Glutamatergic neuron (in vitro differentiated cells): ENCODE measurements at regions not wholly inside any gene's neighbourhood (a gene's known extent, or its start where the extent isn't known, plus 50 kb on each side); places are given as distances from the start of the nearest gene placed in this dataset.

ENCODE experiments used
- DNase-seq: peaks from one replicate; pipeline ENCODE4 v3.0.0; 2022
- H3K27ac Mint-ChIP-seq: one replicate; pipeline ENCODE4 v1.8.0; 2020; ENCODE audit warnings: mild to moderate bottlenecking, mixed read lengths, inconsistent platforms; ENCODE audit not compliant: unreplicated experiment
- H3K27me3 Mint-ChIP-seq: one replicate; pipeline ENCODE4 v1.8.0; 2020; ENCODE audit warnings: mild to moderate bottlenecking, moderate library complexity, mixed read lengths, inconsistent platforms; ENCODE audit not compliant: unreplicated experiment
- H3K36me3 Mint-ChIP-seq: one replicate; pipeline ENCODE4 v1.8.0; 2020; ENCODE audit warnings: mild to moderate bottlenecking, mixed read lengths, inconsistent platforms; ENCODE audit not compliant: unreplicated experiment
- H3K4me1 Mint-ChIP-seq: one replicate; pipeline ENCODE4 v1.8.0; 2020; ENCODE audit warnings: mild to moderate bottlenecking, low read depth, mixed read lengths, inconsistent platforms; ENCODE audit not compliant: unreplicated experiment
- H3K4me3 Mint-ChIP-seq: one replicate; pipeline ENCODE4 v1.8.0; 2020; ENCODE audit warnings: mild to moderate bottlenecking, mixed read lengths, inconsistent platforms; ENCODE audit not compliant: unreplicated experiment
- H3K9me3 Mint-ChIP-seq: one replicate; pipeline ENCODE4 v1.8.0; 2020; ENCODE audit warnings: mild to moderate bottlenecking, moderate library complexity, mixed read lengths, inconsistent platforms; ENCODE audit not compliant: unreplicated experiment
- TF ChIP-seq, protein P1 (sequence below): fragments of 200-600 bp; sonication (generic); IDR thresholded peaks from one replicate; pipeline ENCODE4 v1.5.0; 2021; ENCODE audit not compliant: partially characterized antibody, unreplicated experiment

DNA sequence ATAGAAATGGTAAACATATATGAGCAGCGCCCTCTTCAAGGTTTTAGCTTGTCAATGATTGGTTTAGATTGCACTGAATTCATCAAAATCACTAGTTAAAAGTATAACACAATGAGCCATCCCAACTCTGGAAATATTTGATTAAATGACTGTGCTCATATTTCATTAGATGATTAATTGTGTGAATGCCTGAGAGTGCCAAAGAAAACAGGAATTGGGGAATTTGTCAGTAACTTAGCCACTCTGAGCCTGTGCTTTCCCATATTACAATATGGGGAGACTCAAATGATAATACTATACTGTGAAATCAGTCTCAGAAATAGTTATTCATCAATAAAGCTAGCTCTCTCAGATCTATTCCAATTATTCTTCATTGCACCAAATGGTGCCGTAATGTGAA, 2087.6 kb upstream of the CELF4 start:
- H3K9me3 Mint-ChIP-seq, result no peaks in the 10 kb centered on the region

DNA sequence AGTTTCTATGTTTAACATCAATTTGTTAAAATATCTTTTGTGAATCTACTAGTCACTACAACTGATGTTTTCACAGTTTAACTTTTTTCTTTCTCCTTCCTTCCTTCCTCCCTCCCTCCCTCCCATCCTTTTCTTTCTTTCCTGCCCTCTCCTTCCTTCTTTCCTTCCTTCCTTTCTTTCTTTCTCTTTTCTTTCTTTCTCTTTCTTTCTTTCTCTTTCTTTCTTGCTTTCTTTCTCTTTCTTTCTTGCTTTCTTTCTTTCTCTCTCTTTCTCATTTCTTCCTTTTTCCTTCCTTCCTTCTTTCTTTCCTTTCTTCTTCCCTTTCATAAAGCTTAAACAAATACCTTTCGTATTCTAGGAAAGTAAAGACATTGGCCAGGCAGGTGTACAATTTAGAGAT, 2083.0 kb upstream of the CELF4 start:
- Mint-ChIP-seq H3K4me1 (no peaks in the 10 kb centered on the region), H3K9me3 (no peaks in the 10 kb centered on the region), H3K36me3 (no peaks in the 10 kb centered on the region), H3K4me3 (no peak overlapping the region), H3K27ac (no peak overlapping the region), H3K27me3 (no peaks in the 10 kb centered on the region)
- TF ChIP-seq, protein P1, sequence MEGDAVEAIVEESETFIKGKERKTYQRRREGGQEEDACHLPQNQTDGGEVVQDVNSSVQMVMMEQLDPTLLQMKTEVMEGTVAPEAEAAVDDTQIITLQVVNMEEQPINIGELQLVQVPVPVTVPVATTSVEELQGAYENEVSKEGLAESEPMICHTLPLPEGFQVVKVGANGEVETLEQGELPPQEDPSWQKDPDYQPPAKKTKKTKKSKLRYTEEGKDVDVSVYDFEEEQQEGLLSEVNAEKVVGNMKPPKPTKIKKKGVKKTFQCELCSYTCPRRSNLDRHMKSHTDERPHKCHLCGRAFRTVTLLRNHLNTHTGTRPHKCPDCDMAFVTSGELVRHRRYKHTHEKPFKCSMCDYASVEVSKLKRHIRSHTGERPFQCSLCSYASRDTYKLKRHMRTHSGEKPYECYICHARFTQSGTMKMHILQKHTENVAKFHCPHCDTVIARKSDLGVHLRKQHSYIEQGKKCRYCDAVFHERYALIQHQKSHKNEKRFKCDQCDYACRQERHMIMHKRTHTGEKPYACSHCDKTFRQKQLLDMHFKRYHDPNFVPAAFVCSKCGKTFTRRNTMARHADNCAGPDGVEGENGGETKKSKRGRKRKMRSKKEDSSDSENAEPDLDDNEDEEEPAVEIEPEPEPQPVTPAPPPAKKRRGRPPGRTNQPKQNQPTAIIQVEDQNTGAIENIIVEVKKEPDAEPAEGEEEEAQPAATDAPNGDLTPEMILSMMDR, result no peak
- DNase-seq, result no peak

More for the DNA sequence above, 2087.6 kb upstream of the CELF4 start:
- Mint-ChIP-seq H3K4me3 (no peak overlapping the region), H3K36me3 (no peaks in the 10 kb centered on the region), H3K27me3 (no peaks in the 10 kb centered on the region), H3K4me1 (no peaks in the 10 kb centered on the region), H3K27ac (no peak overlapping the region)
- TF ChIP-seq, protein P1, result no peak
- no peak for DNase-seq

DNA sequence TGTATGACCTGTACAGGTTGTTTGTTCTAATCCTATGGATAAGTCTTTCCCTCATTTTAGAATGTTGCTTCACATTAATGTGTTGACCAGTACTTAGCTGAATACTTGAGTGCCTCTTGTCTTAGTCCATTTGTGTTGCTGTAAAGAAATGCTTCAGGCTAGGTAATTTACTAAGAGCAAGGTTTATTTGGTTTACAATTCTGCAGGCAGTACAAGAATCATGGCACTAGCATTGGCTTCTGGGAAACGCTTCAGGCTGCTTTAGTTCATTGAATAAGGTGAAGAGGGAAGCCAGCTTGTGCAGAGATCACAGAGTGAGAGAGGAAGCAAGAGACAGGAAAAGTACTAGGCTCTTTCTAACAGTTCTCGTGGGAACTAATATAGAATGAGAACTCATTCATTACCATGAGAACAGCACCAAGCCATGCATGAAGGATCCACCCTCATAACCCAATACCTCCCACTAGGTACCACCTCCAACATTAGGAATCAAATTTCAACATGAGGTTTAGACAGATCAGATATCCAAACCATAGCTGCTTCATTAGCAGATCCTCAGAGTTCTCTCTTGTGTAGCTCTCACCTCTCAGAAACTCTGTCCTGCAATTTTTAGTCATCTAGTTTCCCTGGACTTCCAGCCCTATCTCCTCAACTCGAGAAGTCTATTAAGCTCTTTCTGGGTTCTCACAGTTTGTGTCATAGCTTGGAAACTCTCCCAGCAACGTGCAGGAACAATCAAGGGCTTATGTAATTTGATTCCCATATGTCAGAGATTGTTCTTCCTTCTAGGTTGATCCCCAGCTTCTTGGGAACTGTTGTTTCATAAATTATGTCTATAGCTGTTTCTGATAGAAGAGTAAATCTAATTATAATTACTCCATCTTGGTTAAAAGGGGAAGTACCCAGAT, 2082.3 kb upstream of the CELF4 start:
- no peaks in the 10 kb centered on the region for H3K27me3 Mint-ChIP-seq
- no peak for DNase-seq
- no peaks in the 10 kb centered on the region for H3K36me3 Mint-ChIP-seq
- TF ChIP-seq, protein P1, result no peak
- no peak overlapping the region for H3K4me3 Mint-ChIP-seq
- no peaks in the 10 kb centered on the region for H3K9me3 Mint-ChIP-seq
- H3K4me1 Mint-ChIP-seq, result no peaks in the 10 kb centered on the region
- H3K27ac Mint-ChIP-seq, result no peak overlapping the region

DNA sequence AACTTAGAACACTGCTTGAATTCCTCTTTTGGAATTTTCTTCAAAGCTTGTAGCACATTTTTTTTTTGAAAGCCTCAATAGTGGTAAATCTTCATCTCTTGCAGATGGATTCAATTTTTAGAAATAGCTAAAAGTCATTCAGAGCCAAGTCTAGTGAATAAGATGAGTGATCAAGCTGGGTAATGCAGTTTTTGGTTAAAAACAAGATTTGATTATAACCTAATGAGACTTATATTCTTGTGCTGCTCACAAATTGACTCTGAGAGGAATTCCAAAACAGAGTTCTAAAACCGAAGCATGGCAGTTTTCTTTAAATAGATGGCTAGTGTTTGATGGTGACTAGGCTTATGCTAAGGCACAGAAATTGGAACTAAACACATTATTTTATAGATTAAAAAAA, 2072.6 kb upstream of the CELF4 start:
- Mint-ChIP-seq H3K4me3 (no peak overlapping the region), H3K9me3 (no peaks in the 10 kb centered on the region), H3K4me1 (no peaks in the 10 kb centered on the region), H3K27me3 (no peaks in the 10 kb centered on the region), H3K27ac (no peak overlapping the region), H3K36me3 (no peaks in the 10 kb centered on the region)
- no peak for DNase-seq
- TF ChIP-seq, protein P1, result no peak

DNA sequence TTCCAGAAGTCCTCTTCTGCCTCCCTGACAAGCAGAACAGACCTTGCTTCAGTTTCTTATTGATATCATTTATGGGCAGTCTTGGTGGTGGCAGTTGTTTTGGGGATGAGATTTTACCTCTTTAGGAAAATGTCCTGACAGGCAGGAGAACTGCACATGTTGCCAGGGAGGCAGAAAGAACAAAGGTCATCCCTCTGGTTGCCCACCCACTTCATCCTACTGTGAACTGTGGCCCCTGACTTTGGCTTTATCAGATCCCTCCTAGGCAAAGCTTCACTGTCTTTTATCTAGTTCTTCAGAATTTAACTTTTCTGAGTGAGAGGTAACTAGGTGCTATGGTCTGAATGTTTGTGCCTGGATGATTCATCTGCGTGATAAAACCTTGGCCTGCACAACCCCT, 2071.3 kb upstream of the CELF4 start:
- TF ChIP-seq, protein P1, result no peak
- Mint-ChIP-seq H3K27ac (no peak overlapping the region), H3K4me3 (no peak overlapping the region), H3K9me3 (no peaks in the 10 kb centered on the region), H3K4me1 (no peaks in the 10 kb centered on the region), H3K27me3 (no peaks in the 10 kb centered on the region), H3K36me3 (no peaks in the 10 kb centered on the region)
- no peak for DNase-seq
